HepG2 (cell line): ENCODE measurements at regions not wholly inside any gene's neighbourhood (a gene's known extent, or its start where the extent isn't known, plus 50 kb on each side); places are given as distances from the start of the nearest gene placed in this dataset.

Experiments used
- ATAC-seq: fragments of 200-7000 bp; cut with Tn5 transposase; 3 replicates; pipeline ENCODE4 v1.9.1; 2020; ENCODE audit warnings: mild to moderate bottlenecking, moderate library complexity
- BruUV-seq: library from RNA; stranded (reverse); fragments of 400-500 nt; replicated peaks from 2 replicates; lab custom pipeline; 2021; lab: Mats Ljungman, UMichigan
- CTCF ChIA-PET: fragments of 300-600 bp; formaldehyde crosslinking; extraction: SDS; loops from one replicate; lab custom pipeline; 2021; ENCODE audit warnings: low total read pairs, inconsistent platforms, low intra/inter-chr PET ratio; lab: Yijun Ruan, JAX
- POLR2A ChIA-PET: fragments of 350-600 bp; sonication (Branson Sonifier 250); formaldehyde crosslinking; loops from one replicate; lab custom pipeline; 2020; ENCODE audit warnings: antibody characterized with exemption, inconsistent platforms; lab: Yijun Ruan, JAX
- DNase-seq: peaks from one replicate; pipeline ENCODE4 v3.0.0-alpha.2; 2015; ENCODE audit warnings: low spot score
- FAIRE-seq: peaks from 3 replicates; lab custom pipeline; 2011; peaks lifted over from hg19 to GRCh38; lab: Jason Lieb, UNC
- H2AFZ ChIP-seq: one replicate; pipeline ENCODE4 v1.6.1; 2011; ENCODE audit warnings: low read length, inconsistent platforms
- H3K27ac ChIP-seq: fragments of 300-600 bp; 3 replicates; pipeline ENCODE4 v1.8.0; 2011; ENCODE audit warnings: mixed run types, mild to moderate bottlenecking, mixed read lengths, low read length, inconsistent platforms; ENCODE audit not compliant: insufficient read depth; ENCODE audit errors: extremely low read length
- H3K27me3 ChIP-seq, 2 experiments: fragments of 200-600 bp in 1 of 2; 2 replicates in 1 of 2; 3 replicates in 1 of 2; pipeline versions ENCODE4 v1.6.0 to v1.8.0; 2011; ENCODE audit warnings: low read length in 2 of 2, mild to moderate bottlenecking in 2 of 2, moderate library complexity in 2 of 2, inconsistent platforms in 1 of 2; ENCODE audit not compliant: insufficient read depth in 2 of 2, control insufficient read depth in 1 of 2
- H3K36me3 ChIP-seq, 2 experiments: fragments of 200-600 bp in 1 of 2; replicated peaks in 1 of 2; 2 replicates in 1 of 2; 3 replicates in 1 of 2; pipeline versions ENCODE4 v1.5.1 to v1.8.0; 2011; ENCODE audit warnings: low read length in 2 of 2, inconsistent platforms in 1 of 2; ENCODE audit not compliant: insufficient read depth in 2 of 2, control insufficient read depth in 1 of 2
- H3K4me1 ChIP-seq: 2 replicates; pipeline ENCODE4 v1.5.1; 2012; ENCODE audit warnings: low read length, inconsistent platforms; ENCODE audit not compliant: insufficient read depth
- H3K4me2 ChIP-seq: 2 replicates; pipeline ENCODE4 v1.6.0; 2011; ENCODE audit warnings: low read depth, low read length, inconsistent platforms
- H3K4me3 ChIP-seq, 3 experiments: fragments of 200-600 bp in 1 of 3; sonication (generic), shearing (Covaris generic) in 1 of 3; replicated peaks in 1 of 3; 2 replicates each; pipeline ENCODE4 v1.5.1; 2011 to 2016; ENCODE audit warnings: low read length in 3 of 3, inconsistent platforms in 2 of 3, low read depth in 2 of 3, mild to moderate bottlenecking in 2 of 3, control low read depth in 1 of 3, mixed read lengths in 1 of 3; ENCODE audit not compliant: insufficient read depth in 1 of 3
- H3K79me2 ChIP-seq: one replicate; pipeline ENCODE4 v1.6.1; 2011; ENCODE audit warnings: low read length, inconsistent platforms; ENCODE audit not compliant: insufficient read depth
- H3K9ac ChIP-seq: 2 replicates; pipeline ENCODE4 v1.6.0; 2011; ENCODE audit warnings: mild to moderate bottlenecking, low read depth, low read length, inconsistent platforms; ENCODE audit not compliant: insufficient read depth
- H3K9me3 ChIP-seq: 2 replicates; pipeline ENCODE4 v1.5.1; 2012; ENCODE audit warnings: mild to moderate bottlenecking, low read length
- H4K20me1 ChIP-seq: 2 replicates; pipeline ENCODE4 v1.6.0; 2011; ENCODE audit warnings: inconsistent platforms, mild to moderate bottlenecking, low read length, moderate library complexity; ENCODE audit not compliant: insufficient read depth
- FOXO1 ChIP-seq: sonication (generic); formaldehyde crosslinking; IDR thresholded peaks from 2 replicates; pipeline ENCODE4 v1.4.0; 2020; ENCODE audit warnings: missing genetic modification reagents
- HNRNPH1 ChIP-seq: fragments of 200-400 bp; formaldehyde crosslinking; optimal IDR thresholded peaks from 2 replicates; pipeline ENCODE3; 2017; ENCODE audit warnings: mild to moderate bottlenecking, low read depth, low read length
- MAFF ChIP-seq: IDR thresholded peaks from 2 replicates; pipeline ENCODE4 v1.6.1; 2011; ENCODE audit warnings: low read depth, low read length, improper control_type of control experiment
- SETDB1 ChIP-seq: sonication (generic); formaldehyde crosslinking; IDR thresholded peaks from 2 replicates; pipeline ENCODE4 v1.5.1; 2020; ENCODE audit warnings: missing genetic modification reagents, mild to moderate bottlenecking, borderline replicate concordance
- SMAD1 ChIP-seq: sonication (generic); formaldehyde crosslinking; IDR thresholded peaks from 2 replicates; pipeline ENCODE4 v1.4.0; 2020; ENCODE audit warnings: missing genetic modification reagents, low read depth, mild to moderate bottlenecking, borderline replicate concordance
- SP1 ChIP-seq, 2 experiments: fragments of 450-650 bp in 1 of 2; sonication (generic) in 1 of 2; formaldehyde crosslinking in 1 of 2; IDR thresholded peaks; 2 replicates each; pipeline versions ENCODE4 v1.4.0 to v1.6.1; 2016 to 2020; ENCODE audit warnings: missing genetic modification reagents in 1 of 2
- TFE3 ChIP-seq: IDR thresholded peaks from 2 replicates; pipeline ENCODE4 v1.6.1; 2016
- TMF1 ChIP-seq: sonication (generic); formaldehyde crosslinking; IDR thresholded peaks from 2 replicates; pipeline ENCODE4 v1.8.1; 2022; ENCODE audit warnings: low read depth, missing genetic modification reagents
- ZFX ChIP-seq: sonication (generic); formaldehyde crosslinking; IDR thresholded peaks from 2 replicates; pipeline ENCODE4 v1.4.0; 2020; ENCODE audit warnings: mild to moderate bottlenecking, low read depth, missing genetic modification reagents, moderate library complexity
- ZNF503 ChIP-seq: sonication (generic); formaldehyde crosslinking; IDR thresholded peaks from 2 replicates; pipeline ENCODE4 v1.4.0; 2020; ENCODE audit warnings: missing genetic modification reagents
- ZNF558 ChIP-seq: sonication (generic); formaldehyde crosslinking; IDR thresholded peaks from 2 replicates; pipeline ENCODE4 v1.9.0; 2022; ENCODE audit warnings: mild to moderate bottlenecking, missing genetic modification reagents, borderline replicate concordance
- WGBS: methylation state at CpG from one replicate; pipeline ENCODE4 v1.1.6; 2017; ENCODE audit warnings: low lambda C conversion rate; 5-methylcytosine and 5-hydroxymethylcytosine counted together
- in situ Hi-C: cut with HindIII; loops from 2 replicates; pipeline ENCODE4 v1.10.0; 2017; ENCODE audit warnings: low pct_unique_long_range_greater_than_20kb; ENCODE audit not compliant: extremely low pct_ligation_motif_present
- intact Hi-C: fragments of 100-400 bp; cut with micrococcal nuclease; formaldehyde crosslinking; loops from one replicate; pipeline ENCODE4 v1.10.0; 2022; ENCODE audit not compliant: unreplicated experiment

- BruUV-seq: no TSS peak
- CTCF ChIA-PET: no interaction called here
- DNase-seq: no peak
- H3K9me3 ChIP-seq: no peaks in the 10 kb centered on the region
- intact Hi-C loops (no loop called here), in situ Hi-C loops (no loop called here)
- no peak overlapping the region for H3K4me3 ChIP-seq
- H3K27me3 ChIP-seq: peaks cover 1 to 23% of the 10 kb centered on the region in 2 experiments; a peak in 1 of 5 replicates
- no peak overlapping the region for H3K27ac ChIP-seq
- H3K4me2 ChIP-seq: no peak overlapping the region
- no peak for ATAC-seq
- H3K9ac ChIP-seq: no peak overlapping the region
- POLR2A ChIA-PET: no interaction called here
- TF ChIP-seq TFE3 (CRISPR knock-in tag) (no peak), ZFX (CRISPR knock-in tag) (no peak), MAFF (no peak), SMAD1 (no peak), SP1 (IDR thresholded peaks at IDR 0.05) (no peak), SP1 (CRISPR knock-in tag; IDR thresholded peaks at IDR 0.05) (no peak), FOXO1 (no peak), SETDB1 (CRISPR knock-in tag) (no peak), ZNF503 (CRISPR knock-in tag) (no peak), ZNF558 (CRISPR knock-in tag) (no peak), TMF1 (no peak), HNRNPH1 (no peak)
- no peaks in the 10 kb centered on the region for H3K4me1 ChIP-seq
- no peaks in the 10 kb centered on the region for H4K20me1 ChIP-seq
- H3K36me3 ChIP-seq: no peaks in the 10 kb centered on the region
- no peaks in the 10 kb centered on the region for H3K79me2 ChIP-seq
- 0% methylated on average over 1 of the region's 2 CpGs for WGBS
- FAIRE-seq: no peak
- no peak overlapping the region for H2AFZ ChIP-seq
Measured at GRCh38 chr12:115492553-115492952, 784.9 kb downstream of the MED13L start.
